Right ventricle myocardium inferior (tissue), 1 donor: ENCODE measurements at regions not wholly inside any gene's neighbourhood (a gene's known extent, or its start where the extent isn't known, plus 50 kb on each side); places are given as distances from the start of the nearest gene placed in this dataset.
A peak's percentile ranks its signal among the peaks of the same experiment; 100 is the strongest.

ENCODE experiments used
- ATAC-seq: fragments of 200-7000 bp; cut with Tn5 transposase; one replicate; pipeline ENCODE4 v1.9.1; 2020; ENCODE audit warnings: mild to moderate bottlenecking, moderate library complexity
- DNase-seq: peaks from one replicate; pipeline ENCODE4 v3.0.0; 2021; ENCODE audit errors: missing footprints
- intact Hi-C: fragments of 100-400 bp; cut with DNase I; formaldehyde crosslinking; loops from one replicate; pipeline ENCODE4 v1.11.0; 2022
- donor health status: DM: no; HTN: yes; CAD: no; lungs with severe emphysema.

DNA sequence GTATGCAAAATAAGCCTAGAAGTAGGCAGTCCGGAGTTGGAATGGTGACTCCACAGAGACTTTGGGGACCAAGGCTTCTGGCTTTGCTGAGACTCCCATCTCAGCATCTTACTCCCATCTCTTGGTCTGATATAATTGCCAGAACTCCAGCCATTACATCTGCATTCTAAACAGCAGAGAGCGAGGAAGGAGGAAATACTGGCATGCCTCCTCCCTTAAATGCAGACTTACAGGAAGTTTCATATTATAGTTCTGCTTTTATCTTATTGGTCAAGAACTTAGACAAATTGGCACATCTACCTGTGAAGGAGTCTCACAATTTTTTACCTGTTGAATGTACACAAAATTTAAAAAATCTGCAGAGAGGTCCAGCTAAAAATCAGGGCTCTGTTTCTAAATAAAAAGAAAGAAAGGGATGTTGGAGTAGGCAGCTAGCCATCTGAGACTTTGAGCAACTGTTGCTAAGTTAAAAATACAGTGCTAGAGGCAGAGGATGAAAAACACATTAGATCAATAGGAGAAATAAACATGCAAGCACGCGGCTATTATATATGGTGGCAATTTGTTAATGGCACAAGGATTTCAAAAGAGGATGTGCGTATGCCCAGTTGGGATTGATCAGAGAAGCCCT, 209.9 kb upstream of the HMGA2 start:
- DNase-seq (no peak), ATAC-seq (no peak)
- intact Hi-C loops = no loop called here

DNA sequence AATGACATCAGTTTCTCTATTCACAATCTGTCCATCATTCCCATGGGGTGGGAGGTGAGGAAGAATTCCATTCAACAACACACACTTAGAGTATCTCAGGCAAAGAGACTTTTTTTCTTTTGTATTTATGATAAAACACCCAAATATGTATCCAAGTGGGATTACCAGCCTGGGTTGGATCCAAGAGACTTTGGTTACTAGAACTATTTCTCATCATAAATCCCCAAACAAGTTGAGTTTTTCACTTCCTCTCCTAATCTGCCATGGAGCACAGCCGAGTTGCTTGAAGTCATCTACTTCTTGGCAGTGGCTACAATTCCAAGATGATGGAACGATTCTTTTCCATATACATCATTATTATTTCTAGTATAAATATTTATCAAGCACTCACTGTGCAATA, 209.2 kb upstream of the HMGA2 start:
- ATAC-seq (no peak), DNase-seq (no peak)
- intact Hi-C loops = no loop called here

DNA sequence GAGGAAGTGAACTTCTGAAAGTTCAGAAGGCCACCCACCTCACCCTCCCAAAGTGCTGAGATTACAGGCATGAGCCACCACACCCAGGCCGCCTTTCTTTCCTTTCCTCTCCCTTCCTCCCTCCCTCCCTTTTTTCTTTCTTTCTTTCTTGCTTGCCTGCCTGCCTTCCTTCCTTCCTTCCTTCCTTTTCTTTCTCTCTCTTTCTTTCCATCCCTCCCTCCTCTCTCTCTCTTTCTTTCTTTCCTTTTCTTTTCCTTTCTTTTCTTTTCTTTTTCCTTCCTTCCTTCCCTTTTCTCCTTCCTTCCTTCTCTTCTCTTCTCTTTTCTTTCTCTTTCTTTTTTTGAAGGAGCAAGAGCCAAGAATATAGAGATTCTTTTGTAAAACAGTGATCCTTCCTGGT, 208.3 kb upstream of the HMGA2 start:
- DNase-seq = no peak

GRCh38 chr12:65618588-65618987, 205.7 kb upstream of the HMGA2 start:
- intact Hi-C loops = no loop called here
- ATAC-seq (no peak), DNase-seq (no peak)

More for the DNA sequence above, 208.3 kb upstream of the HMGA2 start:
- no peak for ATAC-seq
- intact Hi-C loops = no loop called here

- ATAC-seq (no peak), DNase-seq (no peak)
- intact Hi-C loops = no loop called here
Measured at GRCh38 chr12:65619018-65619417, 205.3 kb upstream of the HMGA2 start.

- no peak for DNase-seq
- no peak for ATAC-seq
- intact Hi-C loops = no loop called here
Measured at GRCh38 chr12:65620046-65620445, 204.2 kb upstream of the HMGA2 start.

GRCh38 chr12:65622056-65622455, 202.2 kb upstream of the HMGA2 start:
- DNase-seq (no peak), ATAC-seq (no peak)
- intact Hi-C loops = no loop called here

DNA sequence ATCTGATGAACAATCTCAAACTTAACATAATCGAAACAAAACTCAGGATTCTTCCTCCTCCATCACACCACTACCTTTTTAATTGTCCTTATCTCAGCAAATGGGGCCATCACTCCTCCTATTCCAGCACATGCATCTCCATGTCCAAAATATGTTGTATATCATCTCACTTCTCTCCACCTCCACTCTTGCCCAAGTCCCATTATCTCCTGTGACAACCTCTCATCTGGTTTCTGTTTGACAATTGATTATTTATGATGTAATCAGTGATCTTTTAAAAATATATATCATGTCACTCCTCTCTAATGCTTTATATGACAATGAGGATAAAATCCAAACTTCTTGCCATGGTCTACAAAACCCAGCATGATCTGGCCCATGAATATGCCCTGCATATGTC, 200.8 kb upstream of the HMGA2 start:
- DNase-seq = no peak
- intact Hi-C loops = no loop called here
- no peak for ATAC-seq

- DNase-seq = no peak
- intact Hi-C loops = no loop called here
- ATAC-seq = no peak
Measured at GRCh38 chr12:65624554-65625086, 199.7 kb upstream of the HMGA2 start.

DNA sequence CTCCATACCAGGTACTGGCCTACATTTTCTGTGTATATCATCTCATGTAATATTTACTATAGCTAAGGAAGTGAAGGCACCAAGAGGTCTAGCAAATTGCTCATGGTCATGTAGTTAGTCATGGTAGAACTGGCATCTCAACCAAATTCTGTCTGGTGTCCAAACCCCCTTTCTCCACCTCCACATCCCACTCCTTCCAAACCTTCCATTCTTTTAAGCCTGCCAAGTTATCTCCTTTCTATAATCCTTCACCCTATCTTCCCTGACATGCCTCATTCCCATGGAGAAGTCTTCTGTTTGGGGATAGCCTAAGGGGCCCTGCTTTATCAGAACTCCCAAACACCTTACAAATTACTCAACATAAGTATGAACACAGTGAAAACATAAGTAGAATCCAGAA, 196.2 kb upstream of the HMGA2 start:
- no peak for ATAC-seq
- DNase-seq = no peak
- intact Hi-C loops = no loop called here

DNA sequence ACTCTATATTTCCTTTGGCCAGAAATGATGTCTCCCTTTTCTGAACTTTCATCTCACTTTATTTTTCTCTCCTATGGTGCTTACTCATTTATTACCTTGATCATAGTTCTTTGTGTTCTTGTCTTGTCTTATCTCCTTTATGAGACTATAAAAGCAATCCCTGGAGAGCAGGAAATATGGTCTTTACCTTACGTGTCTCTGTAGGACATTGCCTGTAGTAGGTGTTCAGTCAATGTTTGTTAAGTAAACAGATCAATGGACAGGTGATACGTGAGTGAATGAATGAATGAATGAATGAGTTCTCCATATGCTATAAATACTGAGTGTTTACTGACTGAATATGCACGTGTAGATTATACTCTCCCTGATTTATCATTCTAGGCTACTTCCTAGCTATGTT, 193.7 kb upstream of the HMGA2 start:
- no peak for DNase-seq
- no peak for ATAC-seq
- intact Hi-C loops = no loop called here

DNA sequence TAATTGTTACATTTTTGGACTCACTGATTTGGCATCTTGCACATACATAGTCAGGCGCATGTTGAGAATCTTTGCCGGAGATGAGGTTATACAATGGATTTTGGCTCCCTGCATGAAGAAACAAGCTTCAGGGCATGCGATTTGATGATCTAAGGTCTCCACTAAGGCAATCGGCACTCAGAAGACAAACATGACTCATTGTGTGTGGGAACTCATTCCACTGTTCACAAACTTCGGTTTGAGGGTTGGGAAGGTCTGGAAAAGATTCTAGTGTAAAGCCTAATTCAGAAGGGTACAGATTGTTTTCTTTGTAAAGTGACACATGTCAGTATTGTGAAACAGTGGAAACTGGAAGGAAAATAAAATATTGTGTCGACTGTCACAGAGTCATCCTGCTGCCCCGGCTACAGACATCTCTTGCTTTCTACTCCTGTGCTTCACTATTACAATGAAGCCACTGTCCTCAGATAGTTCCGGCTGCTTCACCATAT, 192.6 kb upstream of the HMGA2 start:
- ATAC-seq (peak; percentile 81), DNase-seq (no peak)
- intact Hi-C loops = no loop called here

- DNase-seq (no peak), ATAC-seq (peak; percentile 26)
- intact Hi-C loops = no loop called here
Measured at GRCh38 chr12:65632131-65632855, 192.0 kb upstream of the HMGA2 start.

DNA sequence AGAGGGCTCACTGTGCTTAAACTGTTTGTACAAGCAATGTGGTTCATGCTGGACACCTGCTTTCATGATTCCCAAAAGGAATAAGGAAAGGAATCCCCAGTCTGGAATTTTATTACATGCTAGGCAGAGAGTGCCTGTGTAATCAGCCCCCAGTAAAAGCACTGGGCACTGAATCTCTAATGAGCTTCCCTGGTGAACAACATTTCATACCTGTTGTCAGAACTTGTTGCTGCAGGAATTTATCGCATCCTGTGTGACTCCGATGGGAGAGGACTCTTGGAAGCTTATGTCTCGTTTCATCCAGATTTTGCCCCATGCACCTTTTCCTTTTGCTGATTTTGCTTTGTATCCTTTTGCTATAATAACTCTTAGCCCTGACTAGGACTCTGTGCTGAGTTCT, 190.2 kb upstream of the HMGA2 start:
- ATAC-seq (no peak), DNase-seq (no peak)
- intact Hi-C loops = no loop called here

DNA sequence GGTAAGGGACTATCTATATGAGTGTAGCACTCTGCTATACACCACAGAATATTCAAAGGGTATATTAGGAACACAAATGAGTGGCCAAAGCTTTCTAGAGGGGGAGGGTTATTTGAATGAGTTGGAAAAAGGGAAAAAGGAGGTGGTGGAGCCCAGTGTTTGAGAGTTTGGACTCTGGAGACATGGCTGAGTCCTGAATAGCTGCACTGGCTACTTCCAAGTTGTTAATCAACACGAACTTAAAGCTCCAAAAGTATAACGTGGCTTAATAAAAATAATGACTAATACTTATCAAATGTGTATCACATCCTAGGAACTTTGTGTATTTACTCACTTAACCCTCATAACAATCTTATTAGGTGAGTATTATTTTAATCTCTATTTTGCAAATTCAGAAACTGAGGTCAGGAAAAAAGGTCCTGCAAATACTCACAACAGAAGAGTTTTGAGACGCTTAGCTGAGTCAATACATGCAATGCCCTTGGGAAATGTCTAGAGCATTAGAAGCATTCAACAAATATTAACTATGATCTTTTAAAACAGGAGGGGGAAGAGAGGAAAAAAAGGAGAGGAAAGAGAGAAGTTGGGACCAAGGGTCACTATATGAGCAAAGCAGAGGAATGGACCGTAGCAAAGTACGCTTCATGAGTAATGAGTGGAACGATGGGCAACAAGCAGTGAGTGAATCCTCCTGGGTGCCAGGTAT, 189.5 kb upstream of the HMGA2 start:
- no peak for ATAC-seq
- intact Hi-C loops = no loop called here
- DNase-seq = no peak

- intact Hi-C loops = no loop called here
- DNase-seq (no peak), ATAC-seq (no peak)
Measured at GRCh38 chr12:65636436-65636835, 187.8 kb upstream of the HMGA2 start.

DNA sequence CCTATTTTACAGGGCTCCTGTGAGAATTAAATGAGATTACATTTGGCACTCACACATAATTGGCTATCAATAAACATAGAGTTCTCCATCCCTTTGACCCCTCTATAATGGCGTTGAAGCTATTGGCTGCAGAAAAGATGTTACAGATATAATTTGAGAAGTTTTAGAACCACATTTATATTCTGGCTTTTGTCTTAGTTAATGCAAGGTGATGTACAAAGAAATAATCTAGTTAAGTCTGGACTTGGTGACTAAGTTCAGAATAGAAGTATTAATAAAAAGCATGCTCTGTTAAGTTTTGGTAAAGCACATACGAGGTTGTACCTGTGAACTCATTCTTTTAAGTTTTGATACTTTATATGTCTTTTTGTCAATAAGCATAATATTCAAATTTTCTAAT, 187.1 kb upstream of the HMGA2 start:
- no peak for ATAC-seq
- DNase-seq = no peak
- intact Hi-C loops = no loop called here

- intact Hi-C loops = no loop called here
- ATAC-seq = no peak
- no peak for DNase-seq
Measured at GRCh38 chr12:65637774-65638173, 186.5 kb upstream of the HMGA2 start.

GRCh38 chr12:65638324-65638723, 186.0 kb upstream of the HMGA2 start:
- no peak for DNase-seq
- no peak for ATAC-seq
- intact Hi-C loops = no loop called here

DNA sequence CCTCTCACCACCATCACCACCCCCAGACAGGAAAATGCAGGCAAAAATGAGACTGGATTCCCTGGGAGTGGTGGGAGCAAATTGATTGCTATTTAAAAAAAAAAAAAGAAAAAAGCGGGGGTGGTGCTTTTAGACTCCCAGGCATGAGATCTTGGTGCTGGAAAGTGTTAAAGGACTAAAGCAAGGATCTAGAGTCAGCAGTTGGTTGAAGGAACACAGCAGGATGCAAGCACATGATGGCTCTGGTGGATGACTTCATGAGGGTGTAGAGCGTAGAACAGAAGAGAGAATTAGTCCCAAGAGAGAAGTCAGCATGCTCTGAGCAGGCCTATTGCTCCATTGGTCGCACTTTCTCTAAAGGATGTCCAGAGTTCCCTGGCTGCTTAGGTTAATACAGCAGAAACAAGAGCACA, 183.8 kb upstream of the HMGA2 start:
- ATAC-seq = peak; percentile 83
- DNase-seq = no peak
- intact Hi-C loops = no loop called here
